Effector memory CD8-positive, alpha-beta T cell (primary cell): ENCODE measurements at regions not wholly inside any gene's neighbourhood (a gene's known extent, or its start where the extent isn't known, plus 50 kb on each side); places are given as distances from the start of the nearest gene placed in this dataset.

Experiments
- ATAC-seq: fragments of 150-1000 bp; cut with Tn5 transposase; replicated peaks from 2 replicates; pipeline ENCODE4 v1.10.0; 2021; ENCODE audit warnings: mild to moderate bottlenecking, moderate library complexity
- DNase-seq, 3 experiments: peaks; one replicate each; pipeline ENCODE4 v3.0.0; 2021
- H3K27ac Mint-ChIP-seq, 2 donors: one replicate each; pipeline ENCODE4 v1.8.0; 2022; ENCODE audit warnings: mild to moderate bottlenecking in 2 of 2, mixed read lengths in 2 of 2, moderate library complexity in 2 of 2
- H3K27me3 Mint-ChIP-seq, 2 donors: one replicate each; pipeline ENCODE4 v1.8.0; 2022; ENCODE audit warnings: mixed read lengths in 2 of 2
- H3K36me3 Mint-ChIP-seq: one replicate; pipeline ENCODE4 v1.8.0; 2022; ENCODE audit warnings: mild to moderate bottlenecking, moderate library complexity, mixed read lengths; ENCODE audit not compliant: insufficient read depth
- H3K4me1 Mint-ChIP-seq, 2 donors: one replicate each; pipeline ENCODE4 v1.8.0; 2022; ENCODE audit warnings: low read depth in 2 of 2, mixed read lengths in 2 of 2
- H3K4me3 Mint-ChIP-seq, 2 donors: one replicate each; pipeline ENCODE4 v1.8.0; 2022; ENCODE audit warnings: mild to moderate bottlenecking in 2 of 2, mixed read lengths in 2 of 2, moderate library complexity in 2 of 2
- H3K9me3 Mint-ChIP-seq, 2 donors: one replicate each; pipeline ENCODE4 v1.8.0; 2022; ENCODE audit warnings: mixed read lengths in 2 of 2

GRCh38 chr9:79145442-79145841 lies 426.3 kb upstream of the TLE4 start:
- H3K27me3 Mint-ChIP-seq: no peaks in the 10 kb centered on the region
- H3K4me1 Mint-ChIP-seq: no peaks in the 10 kb centered on the region
- no peak for DNase-seq
- no peak overlapping the region for H3K27ac Mint-ChIP-seq
- H3K9me3 Mint-ChIP-seq: peaks cover 0 to 6% of the 10 kb centered on the region in 2 donors
- H3K4me3 Mint-ChIP-seq: no peak overlapping the region
- H3K36me3 Mint-ChIP-seq: no peaks in the 10 kb centered on the region
- no peak for ATAC-seq

- no peak for ATAC-seq
- H3K9me3 Mint-ChIP-seq: peaks cover 0 to 4% of the 10 kb centered on the region in 2 donors
Measured at GRCh38 chr9:79149585-79149984, 422.2 kb upstream of the TLE4 start.

GRCh38 chr9:79151791-79152190 lies 420.0 kb upstream of the TLE4 start:
- Mint-ChIP-seq H3K36me3 (no peaks in the 10 kb centered on the region), H3K4me3 (no peak overlapping the region), H3K9me3 (peaks cover 0 to 2% of the 10 kb centered on the region in 2 donors), H3K27me3 (no peaks in the 10 kb centered on the region), H3K27ac (no peak overlapping the region), H3K4me1 (no peaks in the 10 kb centered on the region)
- no peak for ATAC-seq
- DNase-seq: no peak

More at GRCh38 chr9:79149585-79149984, 422.2 kb upstream of the TLE4 start:
- no peaks in the 10 kb centered on the region for H3K36me3 Mint-ChIP-seq
- no peak for DNase-seq
- no peak overlapping the region for H3K4me3 Mint-ChIP-seq
- H3K27me3 Mint-ChIP-seq: no peaks in the 10 kb centered on the region
- no peaks in the 10 kb centered on the region for H3K4me1 Mint-ChIP-seq
- no peak overlapping the region for H3K27ac Mint-ChIP-seq

- DNase-seq (no peak), ATAC-seq (no peak)
- H3K4me3 Mint-ChIP-seq: no peak overlapping the region
- no peaks in the 10 kb centered on the region for H3K27me3 Mint-ChIP-seq
- peaks cover 0 to 2% of the 10 kb centered on the region in 2 donors for H3K9me3 Mint-ChIP-seq
- no peak overlapping the region for H3K27ac Mint-ChIP-seq
- no peaks in the 10 kb centered on the region for H3K36me3 Mint-ChIP-seq
- no peaks in the 10 kb centered on the region for H3K4me1 Mint-ChIP-seq
Measured at GRCh38 chr9:79152306-79152705, 419.5 kb upstream of the TLE4 start.

GRCh38 chr9:79154806-79155205 lies 417.0 kb upstream of the TLE4 start:
- DNase-seq: no peak
- ATAC-seq: no peak
- Mint-ChIP-seq H3K4me1 (no peaks in the 10 kb centered on the region), H3K36me3 (no peaks in the 10 kb centered on the region), H3K9me3 (peaks cover 0 to 2% of the 10 kb centered on the region in 2 donors), H3K27me3 (no peaks in the 10 kb centered on the region), H3K27ac (no peak overlapping the region), H3K4me3 (no peak overlapping the region)

- Mint-ChIP-seq H3K27me3 (no peaks in the 10 kb centered on the region), H3K4me3 (no peak overlapping the region), H3K27ac (no peak overlapping the region), H3K9me3 (peaks cover 0 to 2% of the 10 kb centered on the region in 2 donors), H3K36me3 (no peaks in the 10 kb centered on the region), H3K4me1 (no peaks in the 10 kb centered on the region)
- no peak for ATAC-seq
- no peak for DNase-seq
Measured at GRCh38 chr9:79155308-79155707, 416.5 kb upstream of the TLE4 start.

GRCh38 chr9:79163544-79163943 lies 408.2 kb upstream of the TLE4 start:
- Mint-ChIP-seq H3K9me3 (no peaks in the 10 kb centered on the region), H3K27ac (no peak overlapping the region), H3K27me3 (no peaks in the 10 kb centered on the region), H3K4me1 (no peaks in the 10 kb centered on the region), H3K4me3 (no peak overlapping the region), H3K36me3 (no peaks in the 10 kb centered on the region)
- DNase-seq (no peak), ATAC-seq (no peak)

- ATAC-seq (no peak), DNase-seq (no peak)
- Mint-ChIP-seq H3K27me3 (no peaks in the 10 kb centered on the region), H3K9me3 (no peaks in the 10 kb centered on the region), H3K36me3 (no peaks in the 10 kb centered on the region), H3K4me3 (no peak overlapping the region), H3K4me1 (no peaks in the 10 kb centered on the region), H3K27ac (no peak overlapping the region)
Measured at GRCh38 chr9:79164406-79164805, 407.4 kb upstream of the TLE4 start.

GRCh38 chr9:79165020-79165780 lies 406.6 kb upstream of the TLE4 start:
- no peak for DNase-seq
- Mint-ChIP-seq H3K36me3 (no peaks in the 10 kb centered on the region), H3K9me3 (no peaks in the 10 kb centered on the region), H3K27me3 (no peaks in the 10 kb centered on the region), H3K4me1 (no peaks in the 10 kb centered on the region), H3K4me3 (no peak overlapping the region), H3K27ac (no peak overlapping the region)
- ATAC-seq: no peak

GRCh38 chr9:79166005-79166404 lies 405.8 kb upstream of the TLE4 start:
- no peaks in the 10 kb centered on the region for H3K36me3 Mint-ChIP-seq
- H3K4me1 Mint-ChIP-seq: no peaks in the 10 kb centered on the region
- H3K4me3 Mint-ChIP-seq: no peak overlapping the region
- no peak overlapping the region for H3K27ac Mint-ChIP-seq
- no peaks in the 10 kb centered on the region for H3K27me3 Mint-ChIP-seq
- DNase-seq: no peak
- H3K9me3 Mint-ChIP-seq: no peaks in the 10 kb centered on the region
- ATAC-seq: no peak

- no peak for DNase-seq
- Mint-ChIP-seq H3K27ac (no peak overlapping the region), H3K36me3 (no peaks in the 10 kb centered on the region), H3K4me3 (no peak overlapping the region), H3K9me3 (peaks cover 0 to 3% of the 10 kb centered on the region in 2 donors), H3K27me3 (no peaks in the 10 kb centered on the region), H3K4me1 (no peaks in the 10 kb centered on the region)
- no peak for ATAC-seq
Measured at GRCh38 chr9:79170643-79171042, 401.1 kb upstream of the TLE4 start.

- H3K9me3 Mint-ChIP-seq: peaks cover 0 to 3% of the 10 kb centered on the region in 2 donors
- no peak for ATAC-seq
Measured at GRCh38 chr9:79173932-79174331, 397.8 kb upstream of the TLE4 start.

GRCh38 chr9:79176014-79176697 lies 395.6 kb upstream of the TLE4 start:
- Mint-ChIP-seq H3K4me1 (no peaks in the 10 kb centered on the region), H3K27ac (no peak overlapping the region), H3K36me3 (no peaks in the 10 kb centered on the region), H3K27me3 (no peaks in the 10 kb centered on the region), H3K4me3 (no peak overlapping the region), H3K9me3 (peaks cover 3 to 7% of the 10 kb centered on the region in 2 donors)
- DNase-seq (no peak), ATAC-seq (no peak)

More at GRCh38 chr9:79173932-79174331, 397.8 kb upstream of the TLE4 start:
- H3K27me3 Mint-ChIP-seq: no peaks in the 10 kb centered on the region
- H3K27ac Mint-ChIP-seq: no peak overlapping the region
- H3K4me1 Mint-ChIP-seq: no peaks in the 10 kb centered on the region
- DNase-seq: no peak
- H3K4me3 Mint-ChIP-seq: no peak overlapping the region
- no peaks in the 10 kb centered on the region for H3K36me3 Mint-ChIP-seq

- ATAC-seq: no peak
- H3K4me3 Mint-ChIP-seq: no peak overlapping the region
- no peak overlapping the region for H3K27ac Mint-ChIP-seq
- no peak for DNase-seq
- H3K36me3 Mint-ChIP-seq: no peaks in the 10 kb centered on the region
- no peaks in the 10 kb centered on the region for H3K4me1 Mint-ChIP-seq
- H3K27me3 Mint-ChIP-seq: no peaks in the 10 kb centered on the region
- peaks cover 0 to 14% of the 10 kb centered on the region in 2 donors for H3K9me3 Mint-ChIP-seq
Measured at GRCh38 chr9:79184831-79185230, 386.9 kb upstream of the TLE4 start.
